ENCODE measurements at regions not wholly inside any gene's neighbourhood (a gene's known extent, or its start where the extent isn't known, plus 50 kb on each side); places are given as distances from the start of the nearest gene placed in this dataset.
A peak's percentile ranks its signal among the peaks of the same experiment; 100 is the strongest.

- DNase-seq: no peak
- TF ChIP-seq POLR2A (IDR thresholded peaks at IDR 0.05; ENCODE audit: low read length) (no peak), GATA1 (IDR thresholded peaks at IDR 0.05; ENCODE audit: low read depth, low read length) (no peak)
Measured at GRCh38 chr9:18245911-18246310, 228.0 kb upstream of the ADAMTSL1 start.

- DNase-seq: no peak
- TF ChIP-seq GATA1 (IDR thresholded peaks at IDR 0.05; ENCODE audit: low read depth, low read length) (no peak), POLR2A (IDR thresholded peaks at IDR 0.05; ENCODE audit: low read length) (no peak)
Measured at GRCh38 chr9:18250053-18250452, 223.9 kb upstream of the ADAMTSL1 start.

- DNase-seq: no peak
- no peak for TF ChIP-seq POLR2A (IDR thresholded peaks at IDR 0.05; ENCODE audit: low read length)
- TF ChIP-seq GATA1 (IDR thresholded peaks at IDR 0.05; ENCODE audit: low read depth, low read length): no peak
Measured at GRCh38 chr9:18253950-18254349, 220.0 kb upstream of the ADAMTSL1 start.

GRCh38 chr9:18255158-18255629 lies 218.8 kb upstream of the ADAMTSL1 start:
- peak; percentile 67 to 83 for DNase-seq
- TF ChIP-seq POLR2A (IDR thresholded peaks at IDR 0.05; ENCODE audit: low read length) (no peak), GATA1 (IDR thresholded peaks at IDR 0.05; ENCODE audit: low read depth, low read length) (no peak)

- TF ChIP-seq GATA1 (IDR thresholded peaks at IDR 0.05; ENCODE audit: low read depth, low read length) (no peak), POLR2A (IDR thresholded peaks at IDR 0.05; ENCODE audit: low read length) (no peak)
- no peak for DNase-seq
Measured at GRCh38 chr9:18255747-18256146, 218.2 kb upstream of the ADAMTSL1 start.

DNA sequence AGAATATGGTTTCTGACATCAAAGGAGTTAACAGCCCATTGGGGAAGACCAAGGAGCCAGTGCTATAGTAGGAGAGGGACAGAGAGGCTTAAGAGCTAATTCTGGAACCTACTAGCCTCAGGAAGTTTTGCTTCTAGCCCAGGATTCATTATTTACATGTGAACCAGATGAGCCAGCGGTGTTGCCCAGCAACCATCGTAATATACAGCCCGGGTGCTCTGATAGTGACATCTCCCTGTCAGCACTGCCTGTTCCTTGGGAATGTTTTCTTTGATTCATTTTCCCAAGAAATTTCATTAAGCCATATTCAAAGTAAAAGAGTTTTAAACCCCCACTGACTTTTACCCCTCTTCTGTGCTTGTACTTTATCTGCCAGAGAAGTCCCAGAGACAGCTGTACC lies 217.4 kb upstream of the ADAMTSL1 start:
- no peak for DNase-seq
- no peak for TF ChIP-seq POLR2A (IDR thresholded peaks at IDR 0.05; ENCODE audit: low read length)
- no peak for TF ChIP-seq GATA1 (IDR thresholded peaks at IDR 0.05; ENCODE audit: low read depth, low read length)

DNA sequence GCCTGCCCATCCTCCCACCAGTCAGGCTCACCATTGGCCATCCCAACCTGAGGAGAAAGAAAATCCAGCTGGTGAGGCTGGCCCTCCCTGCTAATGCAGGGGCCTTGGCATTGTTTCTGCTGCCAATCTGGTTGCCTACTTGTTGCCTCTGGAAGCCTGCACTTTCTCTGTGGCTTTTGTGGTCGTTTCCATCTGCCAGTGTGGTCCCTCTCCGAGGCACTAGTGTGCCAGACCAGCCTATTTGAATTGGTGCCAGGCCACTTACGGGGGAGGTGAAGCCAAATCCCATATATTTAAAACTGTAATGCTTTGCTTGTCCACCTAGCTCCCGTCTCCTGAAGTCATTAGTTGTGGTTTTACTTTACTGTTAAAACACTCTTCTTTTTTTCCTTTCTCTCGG lies 213.4 kb upstream of the ADAMTSL1 start:
- DNase-seq: no peak
- TF ChIP-seq POLR2A (IDR thresholded peaks at IDR 0.05; ENCODE audit: low read length) (no peak), GATA1 (IDR thresholded peaks at IDR 0.05; ENCODE audit: low read depth, low read length) (no peak)

GRCh38 chr9:18261181-18261580 lies 212.8 kb upstream of the ADAMTSL1 start:
- TF ChIP-seq POLR2A (IDR thresholded peaks at IDR 0.05; ENCODE audit: low read length) (no peak), GATA1 (IDR thresholded peaks at IDR 0.05; ENCODE audit: low read depth, low read length) (no peak)
- DNase-seq: no peak

- no peak for DNase-seq
- TF ChIP-seq POLR2A (IDR thresholded peaks at IDR 0.05; ENCODE audit: low read length): no peak
- no peak for TF ChIP-seq GATA1 (IDR thresholded peaks at IDR 0.05; ENCODE audit: low read depth, low read length)
Measured at GRCh38 chr9:18263377-18263776, 210.6 kb upstream of the ADAMTSL1 start.

- DNase-seq: no peak
Measured at GRCh38 chr9:18268381-18268780, 205.6 kb upstream of the ADAMTSL1 start.

GRCh38 chr9:18269561-18269960 lies 204.4 kb upstream of the ADAMTSL1 start:
- no peak for DNase-seq
- TF ChIP-seq POLR2A (IDR thresholded peaks at IDR 0.05; ENCODE audit: low read length): no peak
- no peak for TF ChIP-seq GATA1 (IDR thresholded peaks at IDR 0.05; ENCODE audit: low read depth, low read length)

More at GRCh38 chr9:18268381-18268780, 205.6 kb upstream of the ADAMTSL1 start:
- TF ChIP-seq GATA1 (IDR thresholded peaks at IDR 0.05; ENCODE audit: low read depth, low read length): no peak
- TF ChIP-seq POLR2A (IDR thresholded peaks at IDR 0.05; ENCODE audit: low read length): no peak

DNA sequence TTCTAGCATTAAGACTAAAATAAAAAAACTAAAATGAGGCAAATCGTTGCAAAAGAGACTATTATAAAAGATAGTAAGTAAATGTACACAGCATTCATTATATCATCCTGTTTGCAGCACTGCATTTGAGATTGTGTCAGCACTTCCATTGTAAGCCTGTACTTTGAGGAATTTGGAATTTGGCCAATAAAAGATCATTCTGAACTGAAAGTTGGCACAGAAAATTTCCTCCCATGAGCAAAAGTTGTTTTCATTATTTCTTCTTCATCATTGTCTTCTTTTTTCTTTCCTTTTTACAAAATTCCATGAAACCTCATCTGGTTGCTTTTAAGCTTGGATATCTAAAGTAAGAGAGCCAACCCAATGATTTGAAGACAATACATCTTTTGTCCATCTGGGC lies 199.3 kb upstream of the ADAMTSL1 start:
- no peak for TF ChIP-seq GATA1 (IDR thresholded peaks at IDR 0.05; ENCODE audit: low read depth, low read length)
- no peak for TF ChIP-seq POLR2A (IDR thresholded peaks at IDR 0.05; ENCODE audit: low read length)
- DNase-seq: no peak

GRCh38 chr9:18275313-18275990 lies 198.5 kb upstream of the ADAMTSL1 start:
- DNase-seq: no peak
- TF ChIP-seq POLR2A (IDR thresholded peaks at IDR 0.05; ENCODE audit: low read length): no peak

DNA sequence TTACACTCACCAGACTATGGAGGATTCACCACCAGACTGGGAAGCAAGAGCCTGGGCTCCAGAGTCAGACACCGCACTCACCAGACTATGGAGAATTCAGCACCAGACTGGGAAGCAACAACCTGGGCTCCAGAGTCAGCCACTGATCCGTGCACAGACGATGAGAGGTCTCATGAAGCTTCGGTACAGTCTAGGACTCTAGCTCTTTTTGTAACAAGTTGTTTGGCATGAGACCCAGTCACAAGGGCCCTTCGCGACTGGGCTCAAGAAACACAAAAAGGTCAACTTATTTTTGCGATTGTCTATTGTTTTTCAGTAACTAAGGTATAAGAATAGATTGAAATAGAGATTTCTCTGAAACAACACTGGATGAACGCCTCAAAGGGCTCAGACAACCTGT lies 192.7 kb upstream of the ADAMTSL1 start:
- DNase-seq: no peak
- TF ChIP-seq POLR2A (IDR thresholded peaks at IDR 0.05; ENCODE audit: low read length) (no peak), GATA1 (IDR thresholded peaks at IDR 0.05; ENCODE audit: low read depth, low read length) (no peak)

- DNase-seq: no peak
- no peak for TF ChIP-seq POLR2A (IDR thresholded peaks at IDR 0.05; ENCODE audit: low read length)
- no peak for TF ChIP-seq GATA1 (IDR thresholded peaks at IDR 0.05; ENCODE audit: low read depth, low read length)
Measured at GRCh38 chr9:18294229-18294628, 179.7 kb upstream of the ADAMTSL1 start.

Data from erythroblast (primary cell).